ENCODE measurements at regions not wholly inside any gene's neighbourhood (a gene's known extent, or its start where the extent isn't known, plus 50 kb on each side); places are given as distances from the start of the nearest gene placed in this dataset.

DNA sequence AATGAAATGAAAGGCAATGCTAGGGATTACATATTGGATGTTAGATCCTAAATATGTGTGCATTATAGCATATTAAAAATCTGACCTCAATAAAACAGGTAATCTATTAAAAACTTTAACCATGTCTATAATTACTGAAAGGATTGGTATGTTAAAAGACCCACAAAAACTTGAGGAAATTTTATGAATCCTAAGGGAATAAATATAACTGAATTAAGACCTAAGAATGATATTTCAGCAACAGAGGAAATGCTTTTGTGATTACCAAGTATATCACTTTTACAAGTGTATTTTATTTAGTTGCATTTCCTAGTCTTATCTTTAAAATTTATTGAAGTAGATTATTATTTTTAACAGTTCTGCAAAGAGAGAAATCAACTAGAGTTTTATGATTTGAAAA lies 571.5 kb downstream of the HDGFL1 start:
- no peak overlapping the region for H3K27ac ChIP-seq (ENCODE audit: low read length)
- H3K36me3 ChIP-seq (replicated peaks; ENCODE audit: low read depth, low read length): no peaks in the 10 kb centered on the region
- H3K4me3 ChIP-seq (ENCODE audit: low read length): no peak overlapping the region
- H3K9me3 ChIP-seq (ENCODE audit: insufficient read depth, low read length): no peaks in the 10 kb centered on the region
- H3K9ac ChIP-seq (ENCODE audit: low read length): no peak overlapping the region
- TF ChIP-seq, protein P1, sequence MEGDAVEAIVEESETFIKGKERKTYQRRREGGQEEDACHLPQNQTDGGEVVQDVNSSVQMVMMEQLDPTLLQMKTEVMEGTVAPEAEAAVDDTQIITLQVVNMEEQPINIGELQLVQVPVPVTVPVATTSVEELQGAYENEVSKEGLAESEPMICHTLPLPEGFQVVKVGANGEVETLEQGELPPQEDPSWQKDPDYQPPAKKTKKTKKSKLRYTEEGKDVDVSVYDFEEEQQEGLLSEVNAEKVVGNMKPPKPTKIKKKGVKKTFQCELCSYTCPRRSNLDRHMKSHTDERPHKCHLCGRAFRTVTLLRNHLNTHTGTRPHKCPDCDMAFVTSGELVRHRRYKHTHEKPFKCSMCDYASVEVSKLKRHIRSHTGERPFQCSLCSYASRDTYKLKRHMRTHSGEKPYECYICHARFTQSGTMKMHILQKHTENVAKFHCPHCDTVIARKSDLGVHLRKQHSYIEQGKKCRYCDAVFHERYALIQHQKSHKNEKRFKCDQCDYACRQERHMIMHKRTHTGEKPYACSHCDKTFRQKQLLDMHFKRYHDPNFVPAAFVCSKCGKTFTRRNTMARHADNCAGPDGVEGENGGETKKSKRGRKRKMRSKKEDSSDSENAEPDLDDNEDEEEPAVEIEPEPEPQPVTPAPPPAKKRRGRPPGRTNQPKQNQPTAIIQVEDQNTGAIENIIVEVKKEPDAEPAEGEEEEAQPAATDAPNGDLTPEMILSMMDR (IDR thresholded peaks at IDR 0.05; ENCODE audit: low read depth, low read length): no peak
- TF ChIP-seq EZH2phosphoT487 (IDR thresholded peaks at IDR 0.05; ENCODE audit: low read depth): no peak
- H4K20me1 ChIP-seq (ENCODE audit: insufficient read depth, low read length): no peaks in the 10 kb centered on the region
- no peak overlapping the region for H2AFZ ChIP-seq (ENCODE audit: low read depth, low read length)
- H3K79me2 ChIP-seq (ENCODE audit: low read length): no peaks in the 10 kb centered on the region
- no peak overlapping the region for H3K4me2 ChIP-seq (ENCODE audit: low read length)
- no peaks in the 10 kb centered on the region for H3K27me3 ChIP-seq (ENCODE audit: low read depth, low read length)
- H3K4me1 ChIP-seq (ENCODE audit: low read length): no peaks in the 10 kb centered on the region

GRCh38 chr6:23145781-23146180 lies 576.4 kb downstream of the HDGFL1 start:
- TF ChIP-seq, protein P1 (IDR thresholded peaks at IDR 0.05; ENCODE audit: low read depth, low read length): no peak
- TF ChIP-seq EZH2phosphoT487 (IDR thresholded peaks at IDR 0.05; ENCODE audit: low read depth): no peak
- Histone ChIP-seq H4K20me1 (ENCODE audit: insufficient read depth, low read length) (no peaks in the 10 kb centered on the region), H3K9ac (ENCODE audit: low read length) (no peak overlapping the region), H3K4me1 (ENCODE audit: low read length) (no peaks in the 10 kb centered on the region), H2AFZ (ENCODE audit: low read depth, low read length) (no peak overlapping the region), H3K27ac (ENCODE audit: low read length) (no peak overlapping the region), H3K4me3 (ENCODE audit: low read length) (no peak overlapping the region), H3K36me3 (replicated peaks; ENCODE audit: low read depth, low read length) (no peaks in the 10 kb centered on the region), H3K79me2 (ENCODE audit: low read length) (no peaks in the 10 kb centered on the region), H3K4me2 (ENCODE audit: low read length) (no peak overlapping the region), H3K9me3 (ENCODE audit: insufficient read depth, low read length) (no peaks in the 10 kb centered on the region), H3K27me3 (ENCODE audit: low read depth, low read length) (no peaks in the 10 kb centered on the region)

DNA sequence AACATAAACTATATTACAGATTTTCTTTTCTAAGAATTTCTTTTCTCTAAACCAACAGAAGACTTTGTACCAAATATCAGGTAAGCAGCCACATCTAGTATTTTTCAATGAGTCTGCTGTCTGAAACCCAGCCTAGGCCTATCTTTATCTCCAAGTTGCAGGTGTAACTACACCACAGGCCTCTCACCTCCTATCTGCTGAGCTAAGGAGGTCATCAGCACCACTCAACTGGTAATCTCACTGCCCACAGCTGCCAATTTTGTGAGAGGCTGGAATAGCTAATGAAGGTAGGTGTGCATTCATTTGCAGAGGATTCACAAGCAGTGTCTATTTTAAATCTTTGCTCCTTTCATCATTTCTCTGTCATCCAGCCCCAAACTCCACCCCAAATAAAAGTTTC lies 584.8 kb downstream of the HDGFL1 start:
- Histone ChIP-seq H3K27ac (ENCODE audit: low read length) (no peak overlapping the region), H3K27me3 (ENCODE audit: low read depth, low read length) (no peaks in the 10 kb centered on the region), H2AFZ (ENCODE audit: low read depth, low read length) (no peak overlapping the region), H3K4me3 (ENCODE audit: low read length) (no peak overlapping the region), H3K4me2 (ENCODE audit: low read length) (no peak overlapping the region), H4K20me1 (ENCODE audit: insufficient read depth, low read length) (no peaks in the 10 kb centered on the region), H3K79me2 (ENCODE audit: low read length) (no peaks in the 10 kb centered on the region), H3K9me3 (ENCODE audit: insufficient read depth, low read length) (no peaks in the 10 kb centered on the region), H3K36me3 (replicated peaks; ENCODE audit: low read depth, low read length) (no peaks in the 10 kb centered on the region), H3K4me1 (ENCODE audit: low read length) (no peaks in the 10 kb centered on the region), H3K9ac (ENCODE audit: low read length) (no peak overlapping the region)
- TF ChIP-seq EZH2phosphoT487 (IDR thresholded peaks at IDR 0.05; ENCODE audit: low read depth): no peak
- TF ChIP-seq, protein P1 (IDR thresholded peaks at IDR 0.05; ENCODE audit: low read depth, low read length): no peak

DNA sequence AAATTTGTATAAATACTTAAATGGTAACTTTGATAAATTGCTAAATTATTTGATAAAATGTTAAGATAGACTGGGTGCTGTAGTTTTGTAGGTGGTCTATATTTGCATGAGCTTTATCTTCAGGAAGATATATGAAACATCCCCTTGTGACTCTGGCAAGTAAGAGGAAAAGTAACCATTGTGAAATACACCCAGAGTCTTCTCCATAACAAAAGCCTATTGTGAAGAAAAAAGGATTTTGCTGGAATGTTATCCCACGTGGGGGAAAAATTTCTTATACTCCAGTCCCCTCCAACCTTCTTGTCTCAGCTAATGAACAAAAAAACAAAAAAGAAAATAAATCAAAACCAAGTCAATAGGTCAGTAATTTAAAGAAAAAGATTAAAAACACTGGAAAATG lies 600.7 kb downstream of the HDGFL1 start:
- Histone ChIP-seq H2AFZ (ENCODE audit: low read depth, low read length) (no peak overlapping the region), H4K20me1 (ENCODE audit: insufficient read depth, low read length) (no peaks in the 10 kb centered on the region), H3K27me3 (ENCODE audit: low read depth, low read length) (no peaks in the 10 kb centered on the region), H3K9me3 (ENCODE audit: insufficient read depth, low read length) (no peaks in the 10 kb centered on the region), H3K36me3 (replicated peaks; ENCODE audit: low read depth, low read length) (no peaks in the 10 kb centered on the region), H3K4me3 (ENCODE audit: low read length) (no peak overlapping the region), H3K27ac (ENCODE audit: low read length) (no peak overlapping the region), H3K4me1 (ENCODE audit: low read length) (no peaks in the 10 kb centered on the region), H3K4me2 (ENCODE audit: low read length) (no peak overlapping the region), H3K79me2 (ENCODE audit: low read length) (no peaks in the 10 kb centered on the region), H3K9ac (ENCODE audit: low read length) (no peak overlapping the region)
- no peak for TF ChIP-seq EZH2phosphoT487 (IDR thresholded peaks at IDR 0.05; ENCODE audit: low read depth)

GRCh38 chr6:23173234-23173633 lies 603.9 kb downstream of the HDGFL1 start:
- Histone ChIP-seq H3K9ac (ENCODE audit: low read length) (no peak overlapping the region), H3K4me3 (ENCODE audit: low read length) (no peak overlapping the region), H3K9me3 (ENCODE audit: insufficient read depth, low read length) (no peaks in the 10 kb centered on the region), H3K79me2 (ENCODE audit: low read length) (no peaks in the 10 kb centered on the region), H4K20me1 (ENCODE audit: insufficient read depth, low read length) (no peaks in the 10 kb centered on the region), H3K27me3 (ENCODE audit: low read depth, low read length) (no peaks in the 10 kb centered on the region), H3K27ac (ENCODE audit: low read length) (no peak overlapping the region), H3K36me3 (replicated peaks; ENCODE audit: low read depth, low read length) (no peaks in the 10 kb centered on the region), H3K4me1 (ENCODE audit: low read length) (no peaks in the 10 kb centered on the region), H2AFZ (ENCODE audit: low read depth, low read length) (no peak overlapping the region), H3K4me2 (ENCODE audit: low read length) (no peak overlapping the region)
- TF ChIP-seq, protein P1 (IDR thresholded peaks at IDR 0.05; ENCODE audit: low read depth, low read length): no peak

Data from OCI-LY3 (cell line).